Bronchial epithelial cell (primary cell): ENCODE measurements at regions not wholly inside any gene's neighbourhood (a gene's known extent, or its start where the extent isn't known, plus 50 kb on each side); places are given as distances from the start of the nearest gene placed in this dataset.

ENCODE experiments used
- DNase-seq: peaks from one replicate; pipeline ENCODE4 v3.0.0-alpha.2; 2010; ENCODE audit warnings: low read depth
- FAIRE-seq: peaks from 2 replicates; lab custom pipeline; 2011; peaks lifted over from hg19 to GRCh38; lab: Jason Lieb, UNC
- H3K27me3 ChIP-seq: 2 replicates; pipeline ENCODE4 v1.5.1; 2011; ENCODE audit warnings: low read length; ENCODE audit not compliant: control insufficient read depth, insufficient read depth
- H3K36me3 ChIP-seq: 2 replicates; pipeline ENCODE4 v1.5.1; 2011; ENCODE audit warnings: low read length; ENCODE audit not compliant: control insufficient read depth, insufficient read depth
- H3K4me3 ChIP-seq: 2 replicates; pipeline ENCODE4 v1.5.1; 2011; ENCODE audit warnings: mild to moderate bottlenecking, low read depth, low read length, control low read depth
- TF ChIP-seq, protein P1 (sequence below): IDR thresholded peaks from 2 replicates; pipeline ENCODE4 v1.5.1; 2011; ENCODE audit warnings: mild to moderate bottlenecking, moderate library complexity, low read length, control low read depth, inconsistent platforms; ENCODE audit not compliant: insufficient read depth, severe bottlenecking

DNA sequence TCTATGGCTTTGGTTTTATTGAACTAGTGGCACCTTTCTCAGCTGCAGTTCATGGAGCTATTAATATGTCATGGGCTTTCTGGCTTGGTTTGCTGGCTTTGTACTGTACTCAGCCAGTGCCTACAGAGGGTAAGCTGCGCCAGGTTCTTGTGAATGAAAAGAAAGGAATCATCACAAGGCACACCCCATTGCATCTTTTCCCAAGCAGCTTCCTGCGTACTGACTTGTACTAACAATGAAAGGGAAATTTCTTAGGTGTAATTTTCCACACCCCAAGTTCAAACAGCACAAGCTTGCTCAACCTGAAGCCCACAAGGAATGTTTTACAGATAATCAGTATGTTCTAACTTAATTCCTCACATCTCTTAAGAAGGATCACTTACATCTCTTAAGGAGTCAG lies 78.0 kb upstream of the TNFSF18 start:
- TF ChIP-seq, protein P1, sequence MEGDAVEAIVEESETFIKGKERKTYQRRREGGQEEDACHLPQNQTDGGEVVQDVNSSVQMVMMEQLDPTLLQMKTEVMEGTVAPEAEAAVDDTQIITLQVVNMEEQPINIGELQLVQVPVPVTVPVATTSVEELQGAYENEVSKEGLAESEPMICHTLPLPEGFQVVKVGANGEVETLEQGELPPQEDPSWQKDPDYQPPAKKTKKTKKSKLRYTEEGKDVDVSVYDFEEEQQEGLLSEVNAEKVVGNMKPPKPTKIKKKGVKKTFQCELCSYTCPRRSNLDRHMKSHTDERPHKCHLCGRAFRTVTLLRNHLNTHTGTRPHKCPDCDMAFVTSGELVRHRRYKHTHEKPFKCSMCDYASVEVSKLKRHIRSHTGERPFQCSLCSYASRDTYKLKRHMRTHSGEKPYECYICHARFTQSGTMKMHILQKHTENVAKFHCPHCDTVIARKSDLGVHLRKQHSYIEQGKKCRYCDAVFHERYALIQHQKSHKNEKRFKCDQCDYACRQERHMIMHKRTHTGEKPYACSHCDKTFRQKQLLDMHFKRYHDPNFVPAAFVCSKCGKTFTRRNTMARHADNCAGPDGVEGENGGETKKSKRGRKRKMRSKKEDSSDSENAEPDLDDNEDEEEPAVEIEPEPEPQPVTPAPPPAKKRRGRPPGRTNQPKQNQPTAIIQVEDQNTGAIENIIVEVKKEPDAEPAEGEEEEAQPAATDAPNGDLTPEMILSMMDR: no peak
- no peaks in the 10 kb centered on the region for H3K27me3 ChIP-seq
- no peaks in the 10 kb centered on the region for H3K36me3 ChIP-seq
- H3K4me3 ChIP-seq: no peak overlapping the region
- DNase-seq (peak; percentile 91), FAIRE-seq (no peak)

DNA sequence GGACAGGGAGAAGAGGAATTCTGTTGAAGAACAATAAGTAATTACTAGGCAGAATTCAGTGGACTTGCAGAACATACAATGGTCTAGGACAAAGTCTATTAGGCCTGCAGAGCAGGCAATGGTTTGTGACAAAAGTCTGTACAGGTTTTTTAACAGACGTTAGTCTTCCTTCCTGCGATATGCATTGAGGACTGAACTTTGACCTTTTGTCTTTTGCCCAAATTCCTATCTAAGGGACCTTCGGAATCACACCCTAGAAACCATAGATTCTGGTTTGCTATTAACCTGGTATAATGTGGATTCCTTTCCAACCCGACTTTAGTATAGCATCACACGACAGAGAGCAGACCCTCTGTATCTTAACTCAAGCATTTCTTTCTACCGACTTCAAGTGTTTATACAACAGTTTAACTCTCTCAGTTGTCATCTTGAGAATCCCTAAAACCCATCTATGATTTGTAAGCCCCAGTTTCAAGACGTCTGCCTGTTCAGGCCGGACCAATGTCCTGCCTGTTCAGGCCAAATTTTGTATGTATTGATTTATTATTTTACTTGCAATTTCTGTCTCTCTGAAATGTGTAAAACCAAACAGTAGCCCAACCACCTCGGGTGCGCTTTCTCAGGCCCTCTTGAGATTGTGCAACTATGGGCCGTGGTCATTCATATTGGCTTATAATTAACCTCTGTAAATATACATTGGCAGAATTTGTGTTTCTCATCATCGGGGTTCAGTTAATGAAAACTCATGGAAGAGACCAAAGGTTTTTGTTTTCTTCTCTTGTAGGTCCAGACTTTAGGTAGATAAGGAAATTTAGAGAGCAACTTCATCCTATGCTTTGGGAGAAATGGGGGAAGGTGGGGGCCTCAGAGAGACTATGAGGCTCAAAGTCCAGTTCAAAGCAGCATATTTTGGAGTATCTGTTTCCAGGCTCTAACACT lies 76.9 kb upstream of the TNFSF18 start:
- H3K4me3 ChIP-seq: no peak overlapping the region
- FAIRE-seq (no peak), DNase-seq (no peak)
- no peaks in the 10 kb centered on the region for H3K36me3 ChIP-seq
- TF ChIP-seq, protein P1: no peak
- H3K27me3 ChIP-seq: no peaks in the 10 kb centered on the region

DNA sequence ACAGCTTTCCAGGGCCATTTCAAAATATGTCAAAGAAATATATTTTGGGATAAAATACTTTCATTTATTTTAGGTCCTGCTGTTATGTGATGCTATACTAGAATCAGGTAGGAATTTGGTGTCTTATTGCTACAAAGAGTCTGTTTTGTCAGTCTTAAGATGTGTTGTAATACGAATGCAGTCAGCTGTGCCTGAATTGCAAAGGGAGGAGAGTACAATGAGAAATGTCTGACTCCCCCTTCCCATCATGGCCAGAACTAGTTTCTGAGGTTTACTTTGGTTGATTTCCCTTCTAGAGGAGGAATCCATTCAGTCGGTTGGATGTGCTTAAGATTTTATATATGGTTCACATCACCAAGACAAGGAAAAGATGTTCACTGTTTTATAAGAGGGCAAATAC lies 75.7 kb upstream of the TNFSF18 start:
- no peak for FAIRE-seq
- no peaks in the 10 kb centered on the region for H3K27me3 ChIP-seq
- TF ChIP-seq, protein P1: no peak
- no peak overlapping the region for H3K4me3 ChIP-seq
- DNase-seq: no peak
- no peaks in the 10 kb centered on the region for H3K36me3 ChIP-seq

DNA sequence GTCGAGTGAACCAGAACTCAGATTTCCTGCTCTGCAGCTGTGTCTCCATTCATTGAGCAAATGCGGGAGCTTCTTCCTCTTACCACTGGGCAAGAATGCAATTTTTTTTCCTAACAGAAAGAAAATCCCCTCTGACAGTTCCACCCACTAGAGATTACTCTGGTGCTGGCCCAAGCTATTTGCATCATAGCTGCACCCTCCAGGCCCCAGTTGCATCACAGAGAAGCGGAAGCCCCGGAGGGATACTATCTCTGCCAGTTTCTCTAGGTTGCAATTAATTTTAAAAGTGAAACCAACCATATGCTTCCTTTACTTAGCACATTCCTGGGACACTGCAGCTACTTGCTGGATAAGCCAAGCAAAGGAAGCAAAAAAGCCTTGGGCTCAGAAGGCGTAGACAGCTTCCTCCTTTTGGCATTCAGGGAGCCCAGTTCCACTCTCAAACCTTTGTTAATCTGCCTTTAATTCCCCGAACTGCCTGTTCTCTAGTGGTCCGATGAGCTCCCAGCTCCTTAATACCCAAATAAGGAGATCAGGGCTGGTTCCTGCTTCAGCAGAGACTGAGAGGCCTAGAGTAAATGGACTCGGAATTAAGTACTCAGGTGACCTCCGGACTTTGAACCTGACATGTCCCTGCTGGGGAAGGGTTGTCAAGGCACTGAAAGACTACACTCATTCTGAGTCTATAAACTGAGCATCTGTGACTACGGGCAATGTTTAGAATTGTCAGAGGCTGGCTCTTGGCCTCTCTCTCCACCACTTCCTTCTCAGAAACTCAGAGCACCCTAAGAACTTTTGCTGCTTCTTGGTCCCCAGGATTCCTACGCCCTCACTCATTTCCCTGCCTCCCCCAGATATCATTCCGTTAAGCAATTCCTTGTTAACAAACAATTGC lies 72.5 kb upstream of the TNFSF18 start:
- DNase-seq (peak; percentile 91), FAIRE-seq (no peak)
- TF ChIP-seq, protein P1: no peak
- Histone ChIP-seq H3K36me3 (no peaks in the 10 kb centered on the region), H3K4me3 (no peak overlapping the region), H3K27me3 (no peaks in the 10 kb centered on the region)

DNA sequence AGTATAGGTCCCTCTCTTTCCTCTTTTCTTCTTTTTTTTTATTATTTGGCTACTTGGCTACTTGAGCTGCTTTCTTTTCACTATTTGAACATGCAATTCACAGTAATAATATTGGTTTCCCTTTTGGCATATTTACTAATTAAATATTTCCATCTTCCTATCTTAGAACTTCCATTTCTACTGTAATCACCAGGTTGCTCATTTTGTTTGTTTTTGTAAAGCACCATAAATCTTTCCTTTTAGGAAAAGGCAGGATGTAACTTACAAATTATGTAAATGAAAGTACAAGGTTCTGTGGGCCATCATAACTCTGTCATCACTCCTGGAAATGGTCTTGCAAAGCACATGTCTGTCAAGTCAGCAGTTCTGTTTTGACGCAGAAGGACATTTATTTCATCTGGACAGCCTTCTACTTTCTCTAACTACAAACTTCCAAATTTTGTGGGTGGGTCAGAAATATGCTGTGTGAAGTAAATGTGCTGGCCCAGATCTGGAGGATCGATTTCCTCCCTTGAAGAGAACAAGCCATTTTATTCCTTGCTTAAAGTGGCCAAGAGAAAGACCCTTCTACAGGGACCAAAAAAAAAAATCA lies 71.7 kb upstream of the TNFSF18 start:
- H3K27me3 ChIP-seq: no peaks in the 10 kb centered on the region
- TF ChIP-seq, protein P1: no peak
- no peak for DNase-seq
- no peak overlapping the region for H3K4me3 ChIP-seq
- no peak for FAIRE-seq
- no peaks in the 10 kb centered on the region for H3K36me3 ChIP-seq
